Epithelial cell of esophagus (primary cell): ENCODE measurements at regions not wholly inside any gene's neighbourhood (a gene's known extent, or its start where the extent isn't known, plus 50 kb on each side); places are given as distances from the start of the nearest gene placed in this dataset.
A peak's percentile ranks its signal among the peaks of the same experiment; 100 is the strongest.

Experiments used
- DNase-seq: peaks from one replicate; pipeline ENCODE4 v3.0.0; 2010; ENCODE audit warnings: low read depth
- H3K4me3 ChIP-seq: 2 replicates; pipeline ENCODE4 v1.5.1; 2011; ENCODE audit warnings: mild to moderate bottlenecking, low read length, control low read depth
- TF ChIP-seq, protein P1 (sequence below): IDR thresholded peaks from 2 replicates; pipeline ENCODE4 v1.5.1; 2011; ENCODE audit warnings: low read depth, mild to moderate bottlenecking, low read length, control low read depth, inconsistent platforms; ENCODE audit not compliant: insufficient read depth; ENCODE audit errors: missing control alignments

- TF ChIP-seq, protein P1, sequence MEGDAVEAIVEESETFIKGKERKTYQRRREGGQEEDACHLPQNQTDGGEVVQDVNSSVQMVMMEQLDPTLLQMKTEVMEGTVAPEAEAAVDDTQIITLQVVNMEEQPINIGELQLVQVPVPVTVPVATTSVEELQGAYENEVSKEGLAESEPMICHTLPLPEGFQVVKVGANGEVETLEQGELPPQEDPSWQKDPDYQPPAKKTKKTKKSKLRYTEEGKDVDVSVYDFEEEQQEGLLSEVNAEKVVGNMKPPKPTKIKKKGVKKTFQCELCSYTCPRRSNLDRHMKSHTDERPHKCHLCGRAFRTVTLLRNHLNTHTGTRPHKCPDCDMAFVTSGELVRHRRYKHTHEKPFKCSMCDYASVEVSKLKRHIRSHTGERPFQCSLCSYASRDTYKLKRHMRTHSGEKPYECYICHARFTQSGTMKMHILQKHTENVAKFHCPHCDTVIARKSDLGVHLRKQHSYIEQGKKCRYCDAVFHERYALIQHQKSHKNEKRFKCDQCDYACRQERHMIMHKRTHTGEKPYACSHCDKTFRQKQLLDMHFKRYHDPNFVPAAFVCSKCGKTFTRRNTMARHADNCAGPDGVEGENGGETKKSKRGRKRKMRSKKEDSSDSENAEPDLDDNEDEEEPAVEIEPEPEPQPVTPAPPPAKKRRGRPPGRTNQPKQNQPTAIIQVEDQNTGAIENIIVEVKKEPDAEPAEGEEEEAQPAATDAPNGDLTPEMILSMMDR = no peak
- peak; percentile 83 for DNase-seq
- no peak overlapping the region for H3K4me3 ChIP-seq
Observed at GRCh38 chr18:41126541-41127235, 828.3 kb upstream of the PIK3C3 start.

GRCh38 chr18:41121116-41121826, 833.8 kb upstream of the PIK3C3 start:
- TF ChIP-seq, protein P1 = no peak
- no peak overlapping the region for H3K4me3 ChIP-seq
- DNase-seq = peak; percentile 22

DNA sequence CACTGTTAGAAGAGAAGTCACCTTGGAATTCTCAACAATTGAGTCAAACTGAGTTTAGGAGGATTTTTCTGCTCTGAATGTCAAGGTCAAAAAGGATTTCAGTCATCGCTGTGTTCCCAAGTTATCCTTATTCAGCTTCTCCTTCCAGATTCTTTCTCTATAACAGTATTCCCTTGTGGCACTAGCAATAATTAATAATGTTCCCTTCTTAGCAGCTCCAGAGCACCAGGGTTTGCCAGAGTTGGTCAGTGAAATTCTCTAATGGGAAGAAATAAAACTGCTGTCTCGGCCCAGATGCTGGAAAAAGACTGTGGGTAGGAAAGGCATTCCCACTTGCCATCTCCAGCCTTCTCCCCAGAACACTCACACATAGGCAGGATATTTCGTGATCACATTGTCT, 836.0 kb upstream of the PIK3C3 start:
- DNase-seq = no peak
- H3K4me3 ChIP-seq = no peak overlapping the region
- TF ChIP-seq, protein P1 = no peak

GRCh38 chr18:41113885-41114482, 841.0 kb upstream of the PIK3C3 start:
- DNase-seq = peak; percentile 44
- TF ChIP-seq, protein P1 = no peak
- H3K4me3 ChIP-seq = no peak overlapping the region

- DNase-seq = no peak
- TF ChIP-seq, protein P1 = no peak
- H3K4me3 ChIP-seq = no peak overlapping the region
Observed at GRCh38 chr18:41099451-41099850, 855.6 kb upstream of the PIK3C3 start.

DNA sequence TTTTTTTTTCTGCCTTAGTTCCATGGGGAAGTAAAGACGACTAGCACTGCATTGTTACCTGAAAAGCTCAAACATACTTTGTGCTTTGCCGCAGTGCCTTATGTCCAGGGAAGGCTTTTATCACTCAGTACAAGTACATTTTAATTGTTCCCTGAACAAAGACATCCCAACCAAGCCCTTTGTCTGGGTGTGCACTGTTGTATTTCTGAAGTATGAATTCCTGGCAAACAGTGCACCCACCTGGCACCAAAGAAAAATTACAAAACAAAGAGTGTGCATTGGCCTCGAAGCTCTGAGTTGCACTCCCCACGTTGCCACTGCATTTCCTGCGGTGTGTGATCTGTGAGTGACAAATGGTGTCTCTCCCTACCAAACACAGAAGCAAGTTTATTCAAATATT, 858.5 kb upstream of the PIK3C3 start:
- DNase-seq = peak; percentile 65
- TF ChIP-seq, protein P1 = peak; percentile 54

More for the DNA sequence above, 858.5 kb upstream of the PIK3C3 start:
- no peak overlapping the region for H3K4me3 ChIP-seq
